Osteocyte (in vitro differentiated cells): ENCODE measurements at regions not wholly inside any gene's neighbourhood (a gene's known extent, or its start where the extent isn't known, plus 50 kb on each side); places are given as distances from the start of the nearest gene placed in this dataset.

Experiments used
- DNase-seq: peaks from one replicate; pipeline ENCODE4 v3.0.0; 2021; ENCODE audit warnings: mixed read lengths; ENCODE audit not compliant: unreplicated experiment; ENCODE audit errors: extremely low spot score
- H3K27ac Mint-ChIP-seq: one replicate; pipeline ENCODE4 v1.8.0; 2021; ENCODE audit warnings: mild to moderate bottlenecking, mixed read lengths; ENCODE audit not compliant: unreplicated experiment
- H3K27me3 Mint-ChIP-seq: one replicate; pipeline ENCODE4 v1.8.0; 2021; ENCODE audit warnings: mixed read lengths; ENCODE audit not compliant: unreplicated experiment
- H3K36me3 Mint-ChIP-seq: one replicate; pipeline ENCODE4 v1.8.0; 2021; ENCODE audit warnings: mixed read lengths; ENCODE audit not compliant: unreplicated experiment
- H3K4me1 Mint-ChIP-seq: one replicate; pipeline ENCODE4 v1.8.0; 2021; ENCODE audit warnings: mixed read lengths; ENCODE audit not compliant: unreplicated experiment
- H3K4me3 Mint-ChIP-seq: one replicate; pipeline ENCODE4 v1.8.0; 2021; ENCODE audit warnings: mild to moderate bottlenecking, moderate library complexity, mixed read lengths; ENCODE audit not compliant: unreplicated experiment
- H3K9me3 Mint-ChIP-seq: one replicate; pipeline ENCODE4 v1.8.0; 2021; ENCODE audit warnings: mixed read lengths; ENCODE audit not compliant: unreplicated experiment
- TF ChIP-seq, protein P1 (sequence below): fragments of 200-600 bp; sonication (generic); IDR thresholded peaks from 2 replicates; pipeline ENCODE4 v1.5.0; 2021; ENCODE audit warnings: antibody characterized with exemption, mild to moderate bottlenecking, moderate library complexity

- H3K36me3 Mint-ChIP-seq = no peaks in the 10 kb centered on the region
- no peaks in the 10 kb centered on the region for H3K4me1 Mint-ChIP-seq
- H3K27me3 Mint-ChIP-seq = peaks cover 35% of the 10 kb centered on the region
- no peaks in the 10 kb centered on the region for H3K9me3 Mint-ChIP-seq
- H3K27ac Mint-ChIP-seq = no peak overlapping the region
- DNase-seq = no peak
- TF ChIP-seq, protein P1, sequence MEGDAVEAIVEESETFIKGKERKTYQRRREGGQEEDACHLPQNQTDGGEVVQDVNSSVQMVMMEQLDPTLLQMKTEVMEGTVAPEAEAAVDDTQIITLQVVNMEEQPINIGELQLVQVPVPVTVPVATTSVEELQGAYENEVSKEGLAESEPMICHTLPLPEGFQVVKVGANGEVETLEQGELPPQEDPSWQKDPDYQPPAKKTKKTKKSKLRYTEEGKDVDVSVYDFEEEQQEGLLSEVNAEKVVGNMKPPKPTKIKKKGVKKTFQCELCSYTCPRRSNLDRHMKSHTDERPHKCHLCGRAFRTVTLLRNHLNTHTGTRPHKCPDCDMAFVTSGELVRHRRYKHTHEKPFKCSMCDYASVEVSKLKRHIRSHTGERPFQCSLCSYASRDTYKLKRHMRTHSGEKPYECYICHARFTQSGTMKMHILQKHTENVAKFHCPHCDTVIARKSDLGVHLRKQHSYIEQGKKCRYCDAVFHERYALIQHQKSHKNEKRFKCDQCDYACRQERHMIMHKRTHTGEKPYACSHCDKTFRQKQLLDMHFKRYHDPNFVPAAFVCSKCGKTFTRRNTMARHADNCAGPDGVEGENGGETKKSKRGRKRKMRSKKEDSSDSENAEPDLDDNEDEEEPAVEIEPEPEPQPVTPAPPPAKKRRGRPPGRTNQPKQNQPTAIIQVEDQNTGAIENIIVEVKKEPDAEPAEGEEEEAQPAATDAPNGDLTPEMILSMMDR = no peak
- no peak overlapping the region for H3K4me3 Mint-ChIP-seq
These were observed 111.8 kb upstream of the APC start for GRCh38 chr5:112625689-112626438.

GRCh38 chr5:112626715-112627114 lies 111.0 kb upstream of the APC start:
- Mint-ChIP-seq H3K4me1 (no peaks in the 10 kb centered on the region), H3K4me3 (no peak overlapping the region), H3K27me3 (peaks cover 38% of the 10 kb centered on the region), H3K9me3 (no peaks in the 10 kb centered on the region), H3K36me3 (no peaks in the 10 kb centered on the region), H3K27ac (no peak overlapping the region)
- DNase-seq = no peak
- TF ChIP-seq, protein P1 = no peak

GRCh38 chr5:112628214-112628980 lies 109.3 kb upstream of the APC start:
- Mint-ChIP-seq H3K27ac (no peak overlapping the region), H3K9me3 (no peaks in the 10 kb centered on the region), H3K4me3 (no peak overlapping the region), H3K4me1 (no peaks in the 10 kb centered on the region), H3K27me3 (peaks cover 42% of the 10 kb centered on the region), H3K36me3 (no peaks in the 10 kb centered on the region)
- TF ChIP-seq, protein P1 = no peak
- no peak for DNase-seq

DNA sequence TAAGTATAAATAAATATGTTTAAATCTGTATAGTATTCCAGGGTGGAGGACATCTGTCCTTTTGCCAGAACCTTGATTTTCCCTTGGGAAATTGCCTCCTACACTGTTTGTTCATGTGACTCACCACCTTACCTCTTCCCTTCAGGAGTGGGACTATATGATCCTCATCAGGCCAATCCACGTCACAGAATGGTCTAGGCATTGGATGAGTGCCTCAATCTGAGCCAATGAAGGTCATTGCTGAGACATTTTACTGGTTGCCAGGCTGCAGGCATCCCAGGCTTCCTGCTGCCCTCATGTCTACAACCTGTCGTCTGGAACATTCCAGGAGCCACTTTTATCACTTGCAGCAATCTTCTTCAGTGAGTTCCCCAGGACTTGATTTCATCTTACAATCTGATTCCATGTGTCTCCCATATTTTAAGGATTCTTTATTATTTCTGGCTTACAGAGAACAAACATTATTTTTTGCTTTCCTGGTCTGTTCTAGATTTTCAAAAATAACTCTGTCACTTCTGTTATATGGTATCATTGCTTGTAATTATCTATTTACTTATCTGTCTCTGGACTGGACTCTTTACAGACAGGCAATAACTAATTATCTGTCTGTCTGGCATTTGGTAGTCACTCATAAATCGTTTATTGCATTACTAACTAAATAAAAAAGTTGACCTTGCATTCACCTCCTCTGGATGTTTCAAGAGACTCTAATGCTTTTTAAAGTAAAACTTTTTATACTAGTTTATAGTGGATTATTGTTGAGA lies 107.3 kb upstream of the APC start:
- peaks cover 28% of the 10 kb centered on the region for H3K27me3 Mint-ChIP-seq
- no peaks in the 10 kb centered on the region for H3K9me3 Mint-ChIP-seq
- TF ChIP-seq, protein P1 = no peak
- no peaks in the 10 kb centered on the region for H3K4me1 Mint-ChIP-seq
- no peak for DNase-seq
- no peak overlapping the region for H3K27ac Mint-ChIP-seq
- no peak overlapping the region for H3K4me3 Mint-ChIP-seq
- no peaks in the 10 kb centered on the region for H3K36me3 Mint-ChIP-seq

DNA sequence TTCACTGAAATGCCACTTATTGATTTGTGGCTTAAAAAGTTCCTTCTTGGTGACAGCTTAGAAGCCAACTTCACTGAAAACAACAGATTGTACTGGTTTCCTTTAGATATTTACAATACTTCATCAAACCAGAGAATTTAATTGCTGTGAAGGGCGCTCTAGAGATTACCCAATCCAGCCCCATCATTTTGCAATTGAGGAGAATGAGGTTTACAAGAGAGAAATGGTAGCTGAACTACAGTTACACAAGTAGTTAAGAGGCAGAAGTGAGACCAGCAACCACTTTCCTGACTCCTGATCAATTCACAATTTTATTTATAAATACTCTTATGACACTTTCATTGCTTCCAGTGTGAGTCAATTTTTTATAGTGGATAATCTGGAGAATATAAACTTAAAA lies 103.5 kb upstream of the APC start:
- DNase-seq = no peak
- no peaks in the 10 kb centered on the region for H3K4me1 Mint-ChIP-seq
- no peak overlapping the region for H3K4me3 Mint-ChIP-seq
- no peak overlapping the region for H3K27ac Mint-ChIP-seq
- H3K9me3 Mint-ChIP-seq = no peaks in the 10 kb centered on the region
- TF ChIP-seq, protein P1 = no peak
- no peaks in the 10 kb centered on the region for H3K36me3 Mint-ChIP-seq
- peaks cover 13% of the 10 kb centered on the region for H3K27me3 Mint-ChIP-seq
